Uterus (tissue), 3 donors: ENCODE measurements at regions not wholly inside any gene's neighbourhood (a gene's known extent, or its start where the extent isn't known, plus 50 kb on each side); places are given as distances from the start of the nearest gene placed in this dataset.

Experiments
- DNase-seq, 2 donors: peaks; one replicate each; pipeline ENCODE4 v3.0.0-alpha.2; 2019 to 2020
- H3K27ac ChIP-seq, 2 donors: fragments of 200-600 bp; sonication (generic); 1 replicate in 1 of 2; 2 replicates in 1 of 2; pipeline ENCODE4 v1.5.1; 2016 to 2018
- H3K27me3 ChIP-seq, 2 donors: fragments of 200-600 bp; sonication (generic); one replicate each; pipeline ENCODE4 v1.5.1; 2018 to 2019; ENCODE audit warnings: control low read depth in 1 of 2
- H3K36me3 ChIP-seq, 2 donors: fragments of 200-600 bp; sonication (generic); one replicate each; pipeline ENCODE4 v1.5.1; 2019; ENCODE audit warnings: control low read depth in 1 of 2
- H3K4me1 ChIP-seq, 2 donors: fragments of 200-600 bp; sonication (generic); one replicate each; pipeline ENCODE4 v1.5.1; 2018 to 2019; ENCODE audit warnings: control low read depth in 1 of 2
- H3K4me3 ChIP-seq, 2 donors: fragments of 200-600 bp; sonication (generic); 1 replicate in 1 of 2; 2 replicates in 1 of 2; pipeline ENCODE4 v1.5.1; 2018 to 2019; ENCODE audit warnings: mild to moderate bottlenecking in 1 of 2
- H3K9me3 ChIP-seq, 2 donors: fragments of 200-600 bp; sonication (generic); one replicate each; pipeline ENCODE4 v1.5.1; 2019; ENCODE audit warnings: control low read depth in 1 of 2
- POLR2A ChIP-seq, 2 donors: fragments of 450-650 bp; IDR thresholded peaks; one replicate each; pipeline ENCODE4 v1.6.1; 2016; ENCODE audit warnings: antibody characterized with exemption in 2 of 2, mild to moderate bottlenecking in 1 of 2, moderate library complexity in 1 of 2
- intact Hi-C: fragments of 100-400 bp; cut with DNase I; formaldehyde crosslinking; loops from one replicate; pipeline ENCODE4 v1.15.1; 2023; ENCODE audit warnings: low total_unique reads
- TF ChIP-seq, protein P1 (sequence below), 4 experiments: fragments of 200-600 bp in 2 of 4; fragments of 450-650 bp in 2 of 4; sonication (generic) in 2 of 4; IDR thresholded peaks; one replicate each; pipeline ENCODE4 v1.5.1; 2016 to 2019; ENCODE audit warnings: antibody characterized with exemption in 4 of 4, mild to moderate bottlenecking in 2 of 4, moderate library complexity in 1 of 4
- donor health status: DM: yes; HTN: yes; CAD: no.

GRCh38 chr1:36533897-36534296, 51.2 kb upstream of the CSF3R start:
- H3K9me3 ChIP-seq, result no peaks in the 10 kb centered on the region
- no peak overlapping the region for H3K4me3 ChIP-seq
- no peak for TF ChIP-seq POLR2A (IDR thresholded peaks at IDR 0.05)
- TF ChIP-seq, protein P1, sequence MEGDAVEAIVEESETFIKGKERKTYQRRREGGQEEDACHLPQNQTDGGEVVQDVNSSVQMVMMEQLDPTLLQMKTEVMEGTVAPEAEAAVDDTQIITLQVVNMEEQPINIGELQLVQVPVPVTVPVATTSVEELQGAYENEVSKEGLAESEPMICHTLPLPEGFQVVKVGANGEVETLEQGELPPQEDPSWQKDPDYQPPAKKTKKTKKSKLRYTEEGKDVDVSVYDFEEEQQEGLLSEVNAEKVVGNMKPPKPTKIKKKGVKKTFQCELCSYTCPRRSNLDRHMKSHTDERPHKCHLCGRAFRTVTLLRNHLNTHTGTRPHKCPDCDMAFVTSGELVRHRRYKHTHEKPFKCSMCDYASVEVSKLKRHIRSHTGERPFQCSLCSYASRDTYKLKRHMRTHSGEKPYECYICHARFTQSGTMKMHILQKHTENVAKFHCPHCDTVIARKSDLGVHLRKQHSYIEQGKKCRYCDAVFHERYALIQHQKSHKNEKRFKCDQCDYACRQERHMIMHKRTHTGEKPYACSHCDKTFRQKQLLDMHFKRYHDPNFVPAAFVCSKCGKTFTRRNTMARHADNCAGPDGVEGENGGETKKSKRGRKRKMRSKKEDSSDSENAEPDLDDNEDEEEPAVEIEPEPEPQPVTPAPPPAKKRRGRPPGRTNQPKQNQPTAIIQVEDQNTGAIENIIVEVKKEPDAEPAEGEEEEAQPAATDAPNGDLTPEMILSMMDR (IDR thresholded peaks at IDR 0.05), result no peak
- H3K4me1 ChIP-seq, result no peaks in the 10 kb centered on the region
- DNase-seq, result no peak
- no peak overlapping the region for H3K27ac ChIP-seq
- H3K36me3 ChIP-seq, result no peaks in the 10 kb centered on the region
- H3K27me3 ChIP-seq, result no peaks in the 10 kb centered on the region
- intact Hi-C loops, result no loop called here

- Histone ChIP-seq H3K4me3 (no peak overlapping the region), H3K9me3 (no peaks in the 10 kb centered on the region), H3K27me3 (no peaks in the 10 kb centered on the region), H3K36me3 (no peaks in the 10 kb centered on the region), H3K4me1 (no peaks in the 10 kb centered on the region), H3K27ac (no peak overlapping the region)
- TF ChIP-seq, protein P1 (IDR thresholded peaks at IDR 0.05), result no peak
- TF ChIP-seq POLR2A (IDR thresholded peaks at IDR 0.05), result no peak
- intact Hi-C loops, result no loop called here
- no peak for DNase-seq
Observed at GRCh38 chr1:36532810-36533401, 50.2 kb upstream of the CSF3R start.
